Fibroblast of villous mesenchyme (primary cell): ENCODE measurements at regions not wholly inside any gene's neighbourhood (a gene's known extent, or its start where the extent isn't known, plus 50 kb on each side); places are given as distances from the start of the nearest gene placed in this dataset. TPM values are rescaled to one million over a fixed set of nuclear protein-coding genes. Genes with fewer than 3 reads are reported as not detected.

ENCODE experiments used
- DNase-seq: peaks from one replicate; pipeline ENCODE4 v3.0.0-alpha.2; 2010; ENCODE audit warnings: low read depth
- H3K4me3 ChIP-seq: 2 replicates; pipeline ENCODE4 v1.5.1; 2011; ENCODE audit warnings: low read depth, mild to moderate bottlenecking, low read length
- CTCF ChIP-seq: IDR thresholded peaks from 2 replicates; pipeline ENCODE4 v1.5.1; 2012; ENCODE audit warnings: low read depth, mild to moderate bottlenecking, low read length; ENCODE audit not compliant: insufficient read depth
- small RNA-seq: library from RNA; depleted of rRNA; stranded (forward); fragments of <200 nt; gene quantifications from one replicate; pipeline ENCODE3, GENCODE V24; 2012

GRCh38 chr2:15883684-15884083 is 56.7 kb upstream of the MYCN start:
- no peak for DNase-seq
- TF ChIP-seq CTCF, result no peak
- no peak overlapping the region for H3K4me3 ChIP-seq

- TF ChIP-seq CTCF, result no peak
- H3K4me3 ChIP-seq, result no peak overlapping the region
- no peak for DNase-seq
Measured at GRCh38 chr2:15884790-15885189, 55.6 kb upstream of the MYCN start.

- no peak overlapping the region for H3K4me3 ChIP-seq
- DNase-seq, result no peak
- no peak for TF ChIP-seq CTCF
Measured at GRCh38 chr2:15886231-15886630, 54.1 kb upstream of the MYCN start.

- no peak for DNase-seq
- no peak overlapping the region for H3K4me3 ChIP-seq
- no peak for TF ChIP-seq CTCF
Measured at GRCh38 chr2:15889442-15890123, 50.8 kb upstream of the MYCN start.

GRCh38 chr2:15890124-15890754 is 50.1 kb upstream of the MYCN start:
- DNase-seq, result no peak
- no peak for TF ChIP-seq CTCF
- H3K4me3 ChIP-seq, result no peak overlapping the region

Small RNA genes in the stretch of these regions (small RNA-seq; reads per million reads assigned to genes)
- gene RNU5E-7P, result not detected
